ENCODE measurements at regions not wholly inside any gene's neighbourhood (a gene's known extent, or its start where the extent isn't known, plus 50 kb on each side); places are given as distances from the start of the nearest gene placed in this dataset.
"Not testable (repeated sequence)": the region's sequence is repeated elsewhere in the genome, so short reads cannot be mapped to it uniquely, and the experiment has no call there.

- no peaks in the 10 kb centered on the region for H3K36me3 ChIP-seq
- in situ Hi-C loops (cut with MboI; ENCODE audit: low pct_ligation_motif_present in 1 of 4, low pct_unique_long_range_greater_than_20kb in 1 of 4, low sequenced_read_pairs in 3 of 4) = no loop called here
- H3K4me3 ChIP-seq = no peak overlapping the region
- intact Hi-C loops (cut with DNase I; ENCODE audit: low total_unique reads) = no loop called here
- no peak overlapping the region for H3K27ac ChIP-seq
- WGBS, 2 donors (ENCODE audit: low coverage in 1 of 2) = 47 to 74% methylated on average over 4 of the region's 4 CpGs
- peaks cover 4% of the 10 kb centered on the region in 2 donors for H3K9me3 ChIP-seq
- TF ChIP-seq EP300 (IDR thresholded peaks at IDR 0.05; ENCODE audit: low read depth) (no peak), POLR2A (IDR thresholded peaks at IDR 0.05) (no peak), CTCF (IDR thresholded peaks at IDR 0.05) (no peak), POLR2AphosphoS5 (IDR thresholded peaks at IDR 0.05) (no peak)
- H3K27me3 ChIP-seq = no peaks in the 10 kb centered on the region
- no peaks in the 10 kb centered on the region for H3K4me1 ChIP-seq
- DNase-seq = no peak
Observed at GRCh38 chr4:100340512-100341485, 150.5 kb upstream of the DDIT4L start.

GRCh38 chr4:100339870-100340269, 149.6 kb upstream of the DDIT4L start:
- TF ChIP-seq EP300 (IDR thresholded peaks at IDR 0.05; ENCODE audit: low read depth) (no peak), POLR2AphosphoS5 (IDR thresholded peaks at IDR 0.05) (no peak), CTCF (IDR thresholded peaks at IDR 0.05) (no peak), POLR2A (IDR thresholded peaks at IDR 0.05) (no peak)
- H3K27ac ChIP-seq = no peak overlapping the region
- DNase-seq = no peak
- intact Hi-C loops (cut with DNase I; ENCODE audit: low total_unique reads) = no loop called here
- no peak overlapping the region for H3K4me3 ChIP-seq
- H3K9me3 ChIP-seq = peaks cover 4 to 5% of the 10 kb centered on the region in 2 donors
- H3K27me3 ChIP-seq = no peaks in the 10 kb centered on the region
- in situ Hi-C loops (cut with MboI; ENCODE audit: low pct_ligation_motif_present in 1 of 4, low pct_unique_long_range_greater_than_20kb in 1 of 4, low sequenced_read_pairs in 3 of 4) = no loop called here
- 87 to 88% methylated on average over 4 of the region's 4 CpGs for WGBS, 2 donors (ENCODE audit: low coverage in 1 of 2)
- H3K4me1 ChIP-seq = no peaks in the 10 kb centered on the region
- H3K36me3 ChIP-seq = no peaks in the 10 kb centered on the region

- intact Hi-C loops (cut with DNase I; ENCODE audit: low total_unique reads); H3K4me3 ChIP-seq; H3K9me3 ChIP-seq; in situ Hi-C loops (cut with MboI; ENCODE audit: low pct_ligation_motif_present in 1 of 4, low pct_unique_long_range_greater_than_20kb in 1 of 4, low sequenced_read_pairs in 3 of 4); DNase-seq; H3K36me3 ChIP-seq; H3K27me3 ChIP-seq; H3K27ac ChIP-seq; H3K4me1 ChIP-seq: not testable (repeated sequence)
- WGBS, 2 donors (ENCODE audit: low coverage in 1 of 2) = 69% methylated on average over 2 of the region's 2 CpGs; no CpG with 5 or more reads in 1 of the 2 donors
Observed at GRCh38 chr4:100333491-100333890, 143.2 kb upstream of the DDIT4L start.

- no peaks in the 10 kb centered on the region for H3K36me3 ChIP-seq
- DNase-seq = no peak
- TF ChIP-seq CTCF (IDR thresholded peaks at IDR 0.05) (no peak), POLR2A (IDR thresholded peaks at IDR 0.05) (no peak), EP300 (IDR thresholded peaks at IDR 0.05; ENCODE audit: low read depth) (no peak)
- no peak overlapping the region for H3K27ac ChIP-seq
- intact Hi-C loops (cut with DNase I; ENCODE audit: low total_unique reads) (loop anchor here (10.0 kb wide), 1 partner anchor 122 kb away; the partner anchor contains the start of gene DDIT4L), in situ Hi-C loops (cut with MboI; ENCODE audit: low pct_ligation_motif_present in 1 of 4, low pct_unique_long_range_greater_than_20kb in 1 of 4, low sequenced_read_pairs in 3 of 4) (no loop called here)
- H3K27me3 ChIP-seq = no peaks in the 10 kb centered on the region
- no peaks in the 10 kb centered on the region for H3K4me1 ChIP-seq
- WGBS, 2 donors (ENCODE audit: low coverage in 1 of 2) = 38 to 47% methylated on average over 6 to 7 of the region's 7 CpGs
- no peaks in the 10 kb centered on the region for H3K9me3 ChIP-seq
- no peak overlapping the region for H3K4me3 ChIP-seq
Observed at GRCh38 chr4:100317032-100317864, 127.0 kb upstream of the DDIT4L start.
